Fibroblast of villous mesenchyme (primary cell): ENCODE measurements at regions not wholly inside any gene's neighbourhood (a gene's known extent, or its start where the extent isn't known, plus 50 kb on each side); places are given as distances from the start of the nearest gene placed in this dataset.

Experiments used
- DNase-seq: peaks from one replicate; pipeline ENCODE4 v3.0.0-alpha.2; 2010; ENCODE audit warnings: low read depth
- H3K4me3 ChIP-seq: 2 replicates; pipeline ENCODE4 v1.5.1; 2011; ENCODE audit warnings: low read depth, mild to moderate bottlenecking, low read length
- CTCF ChIP-seq: IDR thresholded peaks from 2 replicates; pipeline ENCODE4 v1.5.1; 2012; ENCODE audit warnings: low read depth, mild to moderate bottlenecking, low read length; ENCODE audit not compliant: insufficient read depth

GRCh38 chr11:82288471-82288870 is 445.2 kb downstream of the FAM181B start:
- TF ChIP-seq CTCF = no peak
- H3K4me3 ChIP-seq = no peak overlapping the region
- DNase-seq = no peak

GRCh38 chr11:82270870-82271269 is 462.8 kb downstream of the FAM181B start:
- TF ChIP-seq CTCF = no peak
- H3K4me3 ChIP-seq = no peak overlapping the region
- no peak for DNase-seq

GRCh38 chr11:82268627-82269026 is 465.0 kb downstream of the FAM181B start:
- H3K4me3 ChIP-seq = no peak overlapping the region
- DNase-seq = no peak
- TF ChIP-seq CTCF = no peak

GRCh38 chr11:82267186-82267585 is 466.5 kb downstream of the FAM181B start:
- TF ChIP-seq CTCF = no peak
- H3K4me3 ChIP-seq = no peak overlapping the region
- no peak for DNase-seq

- no peak for DNase-seq
- TF ChIP-seq CTCF = no peak
- no peak overlapping the region for H3K4me3 ChIP-seq
These were observed 472.3 kb downstream of the FAM181B start for GRCh38 chr11:82261367-82261766.

- no peak for DNase-seq
- no peak for TF ChIP-seq CTCF
- no peak overlapping the region for H3K4me3 ChIP-seq
These were observed 483.6 kb downstream of the FAM181B start for GRCh38 chr11:82250047-82250446.

- DNase-seq = no peak
These were observed 486.7 kb downstream of the FAM181B start for GRCh38 chr11:82246926-82247325.

More at GRCh38 chr11:82246926-82247325, 486.7 kb downstream of the FAM181B start:
- H3K4me3 ChIP-seq = no peak overlapping the region
- no peak for TF ChIP-seq CTCF
